ENCODE measurements at regions not wholly inside any gene's neighbourhood (a gene's known extent, or its start where the extent isn't known, plus 50 kb on each side); places are given as distances from the start of the nearest gene placed in this dataset.

DNA sequence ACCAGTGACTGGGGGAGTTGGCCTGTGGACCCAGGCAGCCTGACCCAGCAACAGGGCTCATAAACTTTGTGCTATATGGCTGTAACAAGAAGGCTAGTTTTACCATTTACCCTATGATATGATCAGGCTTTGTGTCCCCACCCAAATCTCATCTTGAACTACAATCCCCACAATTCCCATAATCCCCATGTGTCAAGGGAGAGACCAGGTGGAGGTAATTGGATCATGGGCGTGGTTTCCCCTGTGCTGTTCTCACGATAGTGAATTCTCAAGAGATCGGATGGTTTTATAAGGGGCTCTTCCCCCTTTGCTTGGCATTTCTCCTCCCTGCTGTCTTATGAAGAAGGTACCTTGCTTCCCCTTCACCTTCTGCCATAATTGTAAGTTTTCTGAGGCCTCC lies 111.2 kb upstream of the NLRP1 start:
- no peak for DNase-seq

DNA sequence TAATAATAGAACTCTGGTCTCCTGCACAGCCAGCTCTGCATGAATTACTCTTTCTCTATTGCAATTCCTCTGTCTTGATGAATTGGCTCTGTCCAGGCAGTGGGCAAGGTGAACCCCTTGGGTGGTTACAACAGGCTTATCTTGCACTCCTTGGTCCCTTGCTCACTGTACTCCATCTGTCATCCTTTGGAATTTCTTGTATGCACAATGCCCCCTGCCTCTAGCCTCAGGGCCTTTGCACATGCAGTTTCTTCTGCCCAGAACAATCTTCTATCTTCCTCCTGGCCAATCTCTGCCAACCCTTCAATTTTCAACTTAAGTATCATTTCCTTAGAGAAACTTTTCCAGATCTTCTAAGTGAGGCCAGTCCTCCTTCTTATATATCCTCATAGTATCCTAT lies 114.7 kb upstream of the NLRP1 start:
- no peak for DNase-seq

DNA sequence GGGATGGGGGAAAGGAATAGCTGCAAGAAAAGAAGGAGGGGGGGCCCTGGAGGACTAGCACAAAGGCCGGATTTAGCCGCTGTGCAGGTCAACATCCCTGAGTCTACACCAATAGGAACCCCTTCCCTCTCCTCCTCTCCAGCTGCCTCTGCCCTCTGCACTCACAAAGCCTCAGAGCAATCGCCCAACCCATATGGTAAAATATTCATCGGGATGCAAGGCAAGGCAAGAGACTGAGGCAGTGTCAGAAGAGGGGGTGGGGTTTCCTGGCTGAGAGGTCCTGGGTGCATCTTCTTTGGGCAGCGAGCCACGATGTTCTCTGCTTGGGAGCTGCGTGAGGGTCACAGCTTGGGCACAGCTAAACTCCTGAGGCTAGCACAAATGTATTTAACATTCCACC lies 115.5 kb upstream of the NLRP1 start:
- no peak for DNase-seq

DNA sequence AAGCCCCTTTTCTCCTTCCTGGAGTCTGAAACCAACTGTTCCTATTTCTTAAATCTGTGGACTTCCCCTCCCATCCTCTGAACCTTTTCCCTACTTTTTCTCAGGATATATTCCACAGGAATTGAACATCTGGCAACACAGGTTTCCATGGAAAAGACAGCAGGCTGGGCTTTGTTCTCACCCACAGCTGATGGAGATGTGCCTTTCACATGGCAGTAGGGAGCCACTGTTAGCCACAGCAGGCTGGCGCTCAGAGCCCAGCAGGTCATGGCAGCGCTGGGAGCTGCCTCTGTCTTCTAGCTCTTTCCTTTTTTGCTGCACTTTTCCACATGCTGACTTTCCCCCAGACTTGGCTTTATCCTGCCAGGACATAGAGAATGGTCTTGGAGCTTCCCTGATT lies 116.4 kb upstream of the NLRP1 start:
- no peak for DNase-seq

GRCh38 chr17:5701381-5701780 lies 117.1 kb upstream of the NLRP1 start:
- DNase-seq: no peak

- DNase-seq: no peak
These were observed 118.7 kb upstream of the NLRP1 start for GRCh38 chr17:5702951-5703510.

- no peak for DNase-seq
These were observed 119.4 kb upstream of the NLRP1 start for GRCh38 chr17:5703736-5704135.

DNA sequence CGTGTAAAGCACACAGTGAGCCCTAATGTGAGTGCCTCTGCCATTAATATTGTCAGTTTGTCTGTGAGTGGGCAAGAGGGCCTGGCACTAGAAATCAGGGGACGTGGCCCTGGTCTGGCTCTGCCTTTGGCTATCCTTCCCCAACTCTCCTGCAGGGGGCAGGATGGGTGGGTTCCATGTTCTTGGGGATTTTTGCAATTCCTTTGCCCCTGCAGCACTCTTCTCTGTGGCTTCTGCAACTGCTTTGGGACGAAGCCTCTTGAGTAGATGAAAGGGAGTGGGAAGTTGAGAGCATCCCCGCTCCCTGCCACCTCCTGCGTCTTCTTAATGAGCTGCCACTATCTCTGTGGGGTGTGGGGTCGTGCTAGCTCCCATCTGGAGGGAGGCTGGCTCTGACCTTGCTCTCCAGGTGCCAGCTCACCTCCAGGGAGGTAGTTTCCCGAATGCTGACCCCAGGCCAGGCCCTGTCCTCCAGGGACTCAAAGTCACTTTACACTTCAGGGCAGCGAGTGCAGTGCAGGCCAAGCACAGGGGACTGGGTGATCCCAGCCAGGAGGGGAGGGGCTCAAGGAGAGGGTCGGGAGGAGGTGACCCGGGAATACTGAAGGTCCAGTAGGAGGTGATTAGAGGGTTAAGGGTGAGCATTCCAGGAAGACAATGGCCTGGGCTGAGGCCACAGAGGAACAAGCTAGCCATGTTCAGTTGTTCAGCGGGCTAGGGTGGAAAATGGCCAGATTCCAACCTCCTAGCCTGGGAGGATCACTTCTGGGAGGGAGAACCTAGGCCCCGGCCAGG lies 121.0 kb upstream of the NLRP1 start:
- no peak for DNase-seq

- DNase-seq: no peak
These were observed 121.7 kb upstream of the NLRP1 start for GRCh38 chr17:5705876-5706576.

DNA sequence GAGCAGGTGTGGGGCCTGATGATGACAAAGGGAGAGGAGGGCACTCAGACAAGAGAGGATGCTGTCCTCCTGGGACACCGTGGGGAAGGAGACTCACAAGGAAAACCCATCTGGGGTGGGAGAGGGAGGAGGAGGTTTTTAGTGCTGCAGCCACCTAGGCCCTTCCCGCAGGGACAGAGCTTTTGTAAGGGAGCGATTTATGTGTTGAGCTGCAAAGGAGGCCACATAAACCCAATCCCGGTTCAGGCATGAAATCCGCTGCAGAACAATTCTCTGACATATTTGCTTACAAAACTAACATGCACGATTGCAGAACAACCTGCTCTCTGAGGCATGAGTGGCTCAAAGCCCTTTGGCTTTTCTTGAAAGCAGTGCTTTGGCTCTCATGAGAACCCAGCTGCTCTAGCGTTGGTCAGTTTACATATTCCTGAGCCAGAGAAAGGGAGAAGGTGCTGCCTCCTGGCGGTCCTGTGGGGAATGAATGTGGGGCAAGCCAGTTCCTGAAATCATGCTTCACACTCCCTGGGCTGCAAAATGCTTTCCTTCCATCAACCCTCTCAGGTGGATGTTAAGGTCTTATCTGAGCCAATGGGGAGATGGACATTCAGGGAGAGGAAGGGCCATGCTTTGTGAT lies 122.4 kb upstream of the NLRP1 start:
- peak; percentile 15 for DNase-seq

- no peak for DNase-seq
These were observed 123.2 kb upstream of the NLRP1 start for GRCh38 chr17:5707482-5707881.

- no peak for DNase-seq
These were observed 124.0 kb upstream of the NLRP1 start for GRCh38 chr17:5708344-5708743.

DNA sequence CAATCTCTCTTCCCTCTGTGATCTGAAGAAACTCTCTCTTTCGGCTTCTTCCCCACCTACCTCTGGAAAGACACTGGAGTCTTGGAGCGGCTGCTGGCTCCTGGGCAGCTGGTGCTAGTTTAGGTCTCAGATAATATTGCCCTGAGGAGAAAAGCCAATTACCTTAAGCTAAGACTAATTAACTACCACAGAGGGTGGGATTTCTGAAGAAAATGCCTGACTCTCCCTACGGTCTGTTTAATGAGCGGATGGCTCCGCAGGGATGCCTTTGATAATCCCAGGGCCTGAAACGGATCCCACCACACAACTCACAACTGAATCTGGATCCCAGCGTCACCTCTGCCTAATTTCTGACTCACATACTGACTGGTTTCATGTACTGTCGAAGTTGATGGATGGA lies 127.0 kb upstream of the NLRP1 start:
- no peak for DNase-seq

DNA sequence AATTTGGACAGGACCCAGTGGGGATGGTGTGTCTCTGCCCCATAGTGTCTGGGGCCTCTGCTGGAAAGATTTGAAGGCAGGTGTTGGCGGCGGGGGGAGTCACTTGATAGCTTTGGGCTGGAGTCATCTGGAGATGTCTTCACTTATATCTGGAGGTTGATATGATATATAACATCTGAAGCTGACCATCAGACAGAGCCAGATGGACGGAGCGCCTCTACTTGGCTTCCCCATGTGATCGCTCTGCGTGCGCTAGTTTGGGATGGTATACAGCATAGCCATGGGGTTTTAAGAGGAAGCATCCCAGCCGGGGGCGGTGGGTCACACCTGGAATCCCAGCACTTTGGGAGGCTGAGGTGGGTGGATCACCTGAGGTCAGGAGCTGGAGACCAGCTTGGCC lies 130.7 kb upstream of the NLRP1 start:
- DNase-seq: no peak

GRCh38 chr17:5715478-5715877 lies 131.2 kb upstream of the NLRP1 start:
- DNase-seq: no peak

DNA sequence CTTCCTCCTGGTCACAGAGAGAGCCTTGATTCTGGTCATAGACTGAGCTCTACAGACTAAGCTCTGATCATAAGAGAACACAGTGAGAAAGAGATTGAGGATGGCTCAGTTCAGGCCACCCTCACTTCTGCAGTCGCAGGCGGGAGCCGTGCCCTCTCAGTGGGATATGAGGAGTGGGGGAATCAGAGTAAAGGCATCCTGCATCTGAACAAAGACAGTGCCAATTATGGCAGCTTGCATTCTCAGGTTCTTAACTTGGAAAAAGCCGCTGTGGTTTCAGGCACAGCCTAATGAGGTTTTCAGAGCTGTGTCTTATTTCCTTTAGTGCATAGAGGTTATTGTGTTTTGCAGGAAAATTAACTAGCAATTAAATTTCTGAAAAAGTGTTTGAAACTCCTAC lies 134.4 kb upstream of the NLRP1 start:
- no peak for DNase-seq

DNA sequence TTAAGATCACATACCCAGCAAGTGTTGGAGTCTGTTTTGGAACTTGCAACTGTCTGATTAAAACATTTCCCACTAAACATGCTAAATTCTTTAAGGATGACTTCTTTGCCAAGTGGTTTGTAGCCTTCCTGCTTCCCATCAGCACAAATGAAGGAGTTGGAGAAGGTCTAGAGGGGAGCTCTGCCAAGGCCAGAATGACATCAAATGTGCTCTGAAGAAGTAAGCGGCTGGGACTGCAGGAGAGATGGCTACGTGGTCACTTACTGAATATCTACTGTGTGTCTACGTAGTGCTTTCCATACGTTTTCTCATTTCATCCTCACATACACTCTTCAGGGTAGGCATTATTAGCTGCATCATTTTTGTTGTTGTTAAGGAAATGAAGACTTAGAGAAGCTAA lies 135.7 kb upstream of the NLRP1 start:
- DNase-seq: no peak

DNA sequence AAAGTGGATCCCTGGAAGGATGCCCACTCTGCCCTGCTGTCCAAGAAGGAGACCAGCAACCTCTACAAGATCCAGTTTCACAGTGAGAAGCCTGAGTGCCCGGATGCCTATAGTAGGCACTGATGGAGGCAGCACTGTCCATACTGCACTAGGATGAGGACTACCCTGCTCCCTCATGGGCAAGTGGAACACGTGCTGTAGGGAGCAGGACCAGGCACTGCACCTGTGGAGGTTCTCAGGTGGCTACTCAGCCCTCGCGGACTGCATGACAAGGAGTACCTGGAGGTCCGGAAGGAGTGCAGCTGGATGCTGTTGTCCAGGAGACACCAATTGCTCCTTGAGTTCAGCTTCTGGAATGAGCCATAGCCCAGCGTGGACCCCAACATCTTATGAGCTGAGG lies 146.1 kb upstream of the NLRP1 start:
- no peak for DNase-seq

GRCh38 chr17:5740937-5741336 lies 156.6 kb upstream of the NLRP1 start:
- no peak for DNase-seq

DNA sequence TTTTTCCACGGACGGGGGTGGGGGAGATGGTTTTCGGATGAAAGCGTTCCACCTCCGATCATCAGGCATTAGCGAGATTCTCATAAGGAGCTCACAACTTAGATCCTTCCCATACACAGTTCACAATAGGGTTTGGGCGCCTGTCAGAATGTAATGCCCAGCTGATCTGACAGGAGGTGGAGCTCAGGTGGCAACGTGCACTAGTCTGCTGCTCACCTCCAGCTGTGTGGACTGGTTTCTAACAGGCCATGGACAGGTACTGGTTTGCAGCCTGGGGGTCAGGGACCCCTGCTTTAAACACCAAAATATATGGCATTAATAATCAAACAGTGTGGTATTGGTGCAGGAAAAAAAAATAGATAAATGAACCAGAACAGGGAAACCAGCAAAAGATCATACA lies 157.5 kb upstream of the NLRP1 start:
- no peak for DNase-seq

GRCh38 chr17:5745111-5745813 lies 161.0 kb upstream of the NLRP1 start:
- DNase-seq: no peak

DNA sequence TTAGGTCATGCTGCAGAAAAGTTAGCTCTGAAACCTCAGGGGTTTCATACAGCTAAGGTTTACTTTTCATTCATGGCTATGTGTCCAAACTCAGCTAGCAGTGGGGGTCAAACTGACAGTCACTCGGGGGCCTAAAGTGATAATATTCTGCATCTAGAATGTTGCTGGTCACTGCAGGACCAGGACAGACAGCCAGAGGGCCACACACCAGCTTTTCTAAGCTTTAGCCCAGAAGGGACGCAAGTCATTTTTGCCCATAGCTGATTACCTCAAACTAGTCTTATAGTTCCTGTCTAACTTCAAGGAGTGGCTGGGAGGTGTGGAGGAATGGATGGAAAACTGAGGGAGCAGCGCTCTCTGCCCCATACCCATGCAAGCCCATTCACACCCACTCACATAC lies 163.0 kb upstream of the NLRP1 start:
- no peak for DNase-seq

DNA sequence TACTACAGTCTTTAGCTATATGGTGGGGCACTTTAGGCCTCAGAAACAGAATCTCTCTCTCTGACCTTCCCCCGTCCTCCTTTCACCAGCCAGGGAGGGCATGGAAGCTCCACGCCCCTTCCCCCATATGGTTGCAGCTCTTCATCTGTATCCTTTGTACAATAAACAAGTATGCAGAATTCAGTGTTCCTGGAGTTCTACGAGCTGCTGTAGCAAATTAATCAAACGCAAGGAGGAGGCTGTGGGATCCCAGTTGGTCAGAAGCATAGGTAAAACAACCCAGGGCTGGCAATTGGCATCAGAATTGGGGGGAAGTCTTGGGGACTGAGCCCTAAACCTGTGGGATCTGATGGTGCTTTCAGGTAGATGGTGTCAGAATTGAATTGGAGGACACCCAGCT lies 163.7 kb upstream of the NLRP1 start:
- no peak for DNase-seq

Measured in NCI-H226 (cell line).